ENCODE measurements at regions not wholly inside any gene's neighbourhood (a gene's known extent, or its start where the extent isn't known, plus 50 kb on each side); places are given as distances from the start of the nearest gene placed in this dataset.

GRCh38 chr7:54811041-54811845, 52.2 kb upstream of the SEC61G start:
- TF ChIP-seq CTCF (conservative IDR thresholded peaks at IDR 0.05 in 1 of 2, IDR thresholded peaks at IDR 0.05 in 1 of 2; ENCODE audit: low read depth in 1 of 2, low read length in 2 of 2): no peak
- TF ChIP-seq EZH2 (IDR thresholded peaks at IDR 0.05; ENCODE audit: low read length, missing control alignments): no peak

Data from fibroblast of lung (primary cell).